ENCODE measurements at regions not wholly inside any gene's neighbourhood (a gene's known extent, or its start where the extent isn't known, plus 50 kb on each side); places are given as distances from the start of the nearest gene placed in this dataset.

DNA sequence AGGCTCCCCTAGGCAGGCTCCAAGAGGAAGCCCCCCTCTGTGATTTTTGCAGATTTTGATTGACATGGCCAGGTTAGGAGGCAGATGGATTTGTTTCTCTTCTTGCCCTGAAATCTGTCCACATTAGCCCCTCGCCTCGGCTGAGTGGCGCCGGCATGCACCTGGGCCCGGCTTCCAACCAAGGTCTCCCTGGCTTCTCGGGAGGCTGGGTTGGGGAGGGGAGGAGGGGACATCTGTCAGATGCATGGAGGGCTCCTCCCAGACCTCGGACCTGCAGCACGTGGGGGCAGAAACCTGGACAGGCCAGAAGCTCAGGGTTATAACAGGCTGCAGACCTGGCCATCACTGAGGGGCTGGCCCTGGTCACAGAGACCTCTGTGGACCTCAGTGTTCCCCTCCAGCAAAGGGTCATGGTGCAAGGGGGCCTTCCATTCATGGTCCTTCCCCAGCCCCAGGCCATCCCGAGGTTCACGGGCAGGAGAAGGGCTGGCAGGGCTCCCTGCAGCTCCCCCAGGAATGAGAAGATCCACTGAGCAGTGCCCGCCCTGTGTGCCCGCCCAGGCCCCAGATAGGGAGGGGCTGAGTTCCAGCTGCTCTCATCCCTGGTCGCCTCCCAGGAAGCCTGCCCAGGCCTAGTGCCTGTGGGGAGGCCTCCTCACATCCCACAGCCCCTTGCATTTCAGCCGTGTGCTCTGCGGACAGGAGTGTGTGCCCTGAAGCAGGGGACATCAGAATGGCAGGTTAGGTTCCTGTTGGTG is 747.8 kb downstream of the BRD1 start:
- H3K9me2 ChIP-seq (replicated peaks; ENCODE audit: control insufficient read depth, low read length): no peaks in the 10 kb centered on the region
- no peaks in the 10 kb centered on the region for H4K20me1 ChIP-seq (ENCODE audit: control insufficient read depth, insufficient read depth, low read depth, low read length)
- H3K9me3 ChIP-seq (ENCODE audit: control insufficient read depth, insufficient read depth, low read length): no peaks in the 10 kb centered on the region
- H3K36me3 ChIP-seq (ENCODE audit: control insufficient read depth, low read length): no peaks in the 10 kb centered on the region
- H3K4me3 ChIP-seq (ENCODE audit: low read length): no peak overlapping the region
- no peak overlapping the region for H3K4me2 ChIP-seq (ENCODE audit: low read length)
- TF ChIP-seq, protein P1, sequence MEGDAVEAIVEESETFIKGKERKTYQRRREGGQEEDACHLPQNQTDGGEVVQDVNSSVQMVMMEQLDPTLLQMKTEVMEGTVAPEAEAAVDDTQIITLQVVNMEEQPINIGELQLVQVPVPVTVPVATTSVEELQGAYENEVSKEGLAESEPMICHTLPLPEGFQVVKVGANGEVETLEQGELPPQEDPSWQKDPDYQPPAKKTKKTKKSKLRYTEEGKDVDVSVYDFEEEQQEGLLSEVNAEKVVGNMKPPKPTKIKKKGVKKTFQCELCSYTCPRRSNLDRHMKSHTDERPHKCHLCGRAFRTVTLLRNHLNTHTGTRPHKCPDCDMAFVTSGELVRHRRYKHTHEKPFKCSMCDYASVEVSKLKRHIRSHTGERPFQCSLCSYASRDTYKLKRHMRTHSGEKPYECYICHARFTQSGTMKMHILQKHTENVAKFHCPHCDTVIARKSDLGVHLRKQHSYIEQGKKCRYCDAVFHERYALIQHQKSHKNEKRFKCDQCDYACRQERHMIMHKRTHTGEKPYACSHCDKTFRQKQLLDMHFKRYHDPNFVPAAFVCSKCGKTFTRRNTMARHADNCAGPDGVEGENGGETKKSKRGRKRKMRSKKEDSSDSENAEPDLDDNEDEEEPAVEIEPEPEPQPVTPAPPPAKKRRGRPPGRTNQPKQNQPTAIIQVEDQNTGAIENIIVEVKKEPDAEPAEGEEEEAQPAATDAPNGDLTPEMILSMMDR (IDR thresholded peaks at IDR 0.05; ENCODE audit: low read depth, low read length, poor library complexity, severe bottlenecking): no peak
- no peak for TF ChIP-seq EZH2phosphoT487 (IDR thresholded peaks at IDR 0.05; ENCODE audit: borderline replicate concordance, low read length)
- no peaks in the 10 kb centered on the region for H3K4me1 ChIP-seq (ENCODE audit: control insufficient read depth, low read length)
- no peak overlapping the region for H3K27ac ChIP-seq (ENCODE audit: low read depth, low read length)
- H3K27me3 ChIP-seq (ENCODE audit: control insufficient read depth, low read length): no peaks in the 10 kb centered on the region
- H3K79me2 ChIP-seq (ENCODE audit: control insufficient read depth, low read length): no peaks in the 10 kb centered on the region
- no peaks in the 10 kb centered on the region for H3F3A ChIP-seq (ENCODE audit: control insufficient read depth, insufficient read depth)

DNA sequence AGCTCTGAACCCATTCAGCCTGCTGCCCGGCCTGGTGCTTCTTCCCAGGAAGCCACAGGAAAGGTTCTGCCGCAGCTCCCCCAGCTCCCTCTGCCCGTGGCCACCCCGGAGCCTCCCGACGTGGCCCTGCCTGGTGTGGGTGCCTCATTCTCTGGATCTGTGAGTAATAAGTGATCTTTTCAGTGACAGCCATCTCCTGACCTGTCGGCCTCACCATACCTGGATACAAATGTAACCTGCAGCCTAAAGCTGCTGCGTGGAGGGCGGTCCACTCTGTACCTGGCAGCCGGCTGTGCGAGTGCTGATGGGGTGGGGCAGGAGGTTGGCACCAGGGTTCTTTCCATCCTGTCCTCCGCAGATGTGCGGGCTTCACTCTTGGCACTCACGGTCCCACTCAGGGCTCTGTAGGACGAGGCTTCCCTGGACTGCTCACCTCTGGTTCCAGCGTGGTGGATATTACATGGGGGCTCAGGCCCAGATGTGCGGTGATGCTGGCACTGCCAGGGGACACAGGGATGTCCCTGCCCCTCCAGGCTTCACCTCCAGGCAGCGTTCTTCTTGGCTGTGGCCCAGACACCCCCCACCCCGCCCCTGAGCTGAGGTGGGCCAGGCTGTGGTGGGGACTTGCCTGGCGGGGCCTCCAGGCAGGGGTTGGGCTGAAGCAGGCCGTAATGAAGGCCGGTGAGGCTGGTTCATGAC is 748.5 kb downstream of the BRD1 start:
- Histone ChIP-seq H3K79me2 (ENCODE audit: control insufficient read depth, low read length) (no peaks in the 10 kb centered on the region), H3K4me3 (ENCODE audit: low read length) (no peak overlapping the region), H3K4me2 (ENCODE audit: low read length) (no peak overlapping the region), H3K27ac (ENCODE audit: low read depth, low read length) (no peak overlapping the region), H3K4me1 (ENCODE audit: control insufficient read depth, low read length) (no peaks in the 10 kb centered on the region), H3K27me3 (ENCODE audit: control insufficient read depth, low read length) (no peaks in the 10 kb centered on the region), H3K9me3 (ENCODE audit: control insufficient read depth, insufficient read depth, low read length) (no peaks in the 10 kb centered on the region), H3K9me2 (replicated peaks; ENCODE audit: control insufficient read depth, low read length) (no peaks in the 10 kb centered on the region), H3K36me3 (ENCODE audit: control insufficient read depth, low read length) (no peaks in the 10 kb centered on the region), H4K20me1 (ENCODE audit: control insufficient read depth, insufficient read depth, low read depth, low read length) (no peaks in the 10 kb centered on the region), H3F3A (ENCODE audit: control insufficient read depth, insufficient read depth) (no peaks in the 10 kb centered on the region)
- TF ChIP-seq, protein P1 (IDR thresholded peaks at IDR 0.05; ENCODE audit: low read depth, low read length, poor library complexity, severe bottlenecking): no peak
- no peak for TF ChIP-seq EZH2phosphoT487 (IDR thresholded peaks at IDR 0.05; ENCODE audit: borderline replicate concordance, low read length)

DNA sequence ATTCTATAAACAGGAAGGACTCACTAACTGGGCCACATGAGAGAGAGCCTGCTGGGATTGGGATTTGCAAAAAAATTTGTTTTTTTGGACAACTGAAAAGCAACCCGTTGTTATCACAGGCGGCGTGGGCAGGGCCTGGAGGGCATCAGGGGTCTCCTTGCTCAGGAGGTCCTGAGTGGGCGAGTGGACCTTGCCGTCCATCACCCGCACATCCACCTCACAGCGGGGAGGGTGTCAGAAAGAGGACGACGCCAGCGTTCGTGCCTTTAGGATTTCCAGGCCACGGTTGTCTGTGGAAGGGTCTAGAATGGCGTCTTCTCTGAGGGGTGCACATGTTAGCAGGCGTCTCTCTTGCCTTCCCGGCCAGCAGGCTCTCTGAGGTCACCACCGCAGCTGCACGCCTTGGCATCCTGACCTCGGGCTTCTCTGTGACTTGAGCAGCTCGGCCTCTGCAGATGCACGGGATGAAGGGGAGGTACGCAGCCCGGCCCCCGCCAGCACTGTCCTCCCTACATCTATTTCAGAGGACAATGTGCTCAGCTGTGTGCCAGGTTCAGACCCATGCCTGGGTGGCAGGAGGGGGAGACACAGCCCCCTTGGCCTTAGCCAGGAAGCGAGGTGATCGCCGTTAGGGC is 749.5 kb downstream of the BRD1 start:
- no peaks in the 10 kb centered on the region for H4K20me1 ChIP-seq (ENCODE audit: control insufficient read depth, insufficient read depth, low read depth, low read length)
- H3K9me2 ChIP-seq (replicated peaks; ENCODE audit: control insufficient read depth, low read length): no peaks in the 10 kb centered on the region
- no peak overlapping the region for H3K27ac ChIP-seq (ENCODE audit: low read depth, low read length)
- no peaks in the 10 kb centered on the region for H3K4me1 ChIP-seq (ENCODE audit: control insufficient read depth, low read length)
- no peaks in the 10 kb centered on the region for H3K9me3 ChIP-seq (ENCODE audit: control insufficient read depth, insufficient read depth, low read length)
- no peak for TF ChIP-seq EZH2phosphoT487 (IDR thresholded peaks at IDR 0.05; ENCODE audit: borderline replicate concordance, low read length)
- TF ChIP-seq, protein P1 (IDR thresholded peaks at IDR 0.05; ENCODE audit: low read depth, low read length, poor library complexity, severe bottlenecking): no peak
- no peaks in the 10 kb centered on the region for H3F3A ChIP-seq (ENCODE audit: control insufficient read depth, insufficient read depth)
- no peak overlapping the region for H3K4me3 ChIP-seq (ENCODE audit: low read length)
- no peaks in the 10 kb centered on the region for H3K79me2 ChIP-seq (ENCODE audit: control insufficient read depth, low read length)
- H3K27me3 ChIP-seq (ENCODE audit: control insufficient read depth, low read length): no peaks in the 10 kb centered on the region
- H3K4me2 ChIP-seq (ENCODE audit: low read length): no peak overlapping the region
- H3K36me3 ChIP-seq (ENCODE audit: control insufficient read depth, low read length): no peaks in the 10 kb centered on the region
